Activated naive CD4-positive, alpha-beta T cell treated with anti-CD3 and anti-CD28 coated beads for 36 hours (primary cell): ENCODE measurements at regions not wholly inside any gene's neighbourhood (a gene's known extent, or its start where the extent isn't known, plus 50 kb on each side); places are given as distances from the start of the nearest gene placed in this dataset.
A peak's percentile ranks its signal among the peaks of the same experiment; 100 is the strongest.

ENCODE experiments used
- CTCF ChIA-PET: fragments of 350-600 bp; sonication (Branson Sonifier 250); formaldehyde crosslinking; loops from one replicate; lab custom pipeline; 2021; ENCODE audit warnings: antibody characterized with exemption; lab: Charles Lee
- DNase-seq: peaks from one replicate; pipeline ENCODE4 v3.0.0-alpha.2; 2020
- H3K27ac Mint-ChIP-seq: one replicate; pipeline ENCODE4 v1.8.0; 2021; ENCODE audit warnings: mild to moderate bottlenecking, mixed read lengths
- H3K27me3 Mint-ChIP-seq: one replicate; pipeline ENCODE4 v1.8.0; 2021; ENCODE audit warnings: low read depth, mixed read lengths
- H3K36me3 Mint-ChIP-seq: one replicate; pipeline ENCODE4 v1.8.0; 2021; ENCODE audit warnings: low read depth, mixed read lengths
- H3K4me1 Mint-ChIP-seq: one replicate; pipeline ENCODE4 v1.8.0; 2021; ENCODE audit warnings: low read depth, mixed read lengths
- H3K4me3 Mint-ChIP-seq: one replicate; pipeline ENCODE4 v1.8.0; 2021; ENCODE audit warnings: mild to moderate bottlenecking, moderate library complexity, mixed read lengths
- H3K9me3 Mint-ChIP-seq: one replicate; pipeline ENCODE4 v1.8.0; 2021; ENCODE audit warnings: mixed read lengths
- intact Hi-C: fragments of 100-400 bp; cut with micrococcal nuclease; formaldehyde crosslinking; loops from one replicate; pipeline ENCODE4 v1.15.1; 2023

GRCh38 chr1:4404854-4405590 lies 249.4 kb upstream of the AJAP1 start:
- no peak for DNase-seq
- intact Hi-C loops: no loop called here
- H3K27me3 Mint-ChIP-seq: no peaks in the 10 kb centered on the region

GRCh38 chr1:4407851-4408250 lies 246.6 kb upstream of the AJAP1 start:
- Mint-ChIP-seq H3K36me3 (no peaks in the 10 kb centered on the region), H3K4me3 (no peak overlapping the region), H3K27me3 (no peaks in the 10 kb centered on the region), H3K9me3 (no peaks in the 10 kb centered on the region), H3K4me1 (no peaks in the 10 kb centered on the region), H3K27ac (no peak overlapping the region)
- intact Hi-C loops: no loop called here
- CTCF ChIA-PET: no interaction called here
- DNase-seq: no peak

More at GRCh38 chr1:4404854-4405590, 249.4 kb upstream of the AJAP1 start:
- CTCF ChIA-PET: no interaction called here
- Mint-ChIP-seq H3K4me3 (no peak overlapping the region), H3K36me3 (no peaks in the 10 kb centered on the region), H3K4me1 (no peaks in the 10 kb centered on the region), H3K27ac (no peak overlapping the region), H3K9me3 (no peaks in the 10 kb centered on the region)

GRCh38 chr1:4408380-4408779 lies 246.0 kb upstream of the AJAP1 start:
- Mint-ChIP-seq H3K27me3 (no peaks in the 10 kb centered on the region), H3K4me3 (no peak overlapping the region), H3K9me3 (no peaks in the 10 kb centered on the region), H3K27ac (no peak overlapping the region), H3K4me1 (no peaks in the 10 kb centered on the region), H3K36me3 (no peaks in the 10 kb centered on the region)
- CTCF ChIA-PET: no interaction called here
- intact Hi-C loops: no loop called here
- no peak for DNase-seq

- intact Hi-C loops: no loop called here
- Mint-ChIP-seq H3K27me3 (peaks cover 4% of the 10 kb centered on the region), H3K9me3 (peaks cover 5% of the 10 kb centered on the region), H3K36me3 (no peaks in the 10 kb centered on the region), H3K4me3 (no peak overlapping the region), H3K4me1 (no peaks in the 10 kb centered on the region), H3K27ac (no peak overlapping the region)
- DNase-seq: no peak
- CTCF ChIA-PET: no interaction called here
Measured at GRCh38 chr1:4411862-4412261, 242.5 kb upstream of the AJAP1 start.

- no peak overlapping the region for H3K27ac Mint-ChIP-seq
- peaks cover 11% of the 10 kb centered on the region for H3K9me3 Mint-ChIP-seq
- no peaks in the 10 kb centered on the region for H3K36me3 Mint-ChIP-seq
- CTCF ChIA-PET: no interaction called here
- DNase-seq: no peak
- H3K4me1 Mint-ChIP-seq: no peaks in the 10 kb centered on the region
- intact Hi-C loops: no loop called here
- no peak overlapping the region for H3K4me3 Mint-ChIP-seq
- peaks cover 20% of the 10 kb centered on the region for H3K27me3 Mint-ChIP-seq
Measured at GRCh38 chr1:4415476-4415875, 238.9 kb upstream of the AJAP1 start.

- no peaks in the 10 kb centered on the region for H3K4me1 Mint-ChIP-seq
- H3K4me3 Mint-ChIP-seq: no peak overlapping the region
- no peaks in the 10 kb centered on the region for H3K36me3 Mint-ChIP-seq
- DNase-seq: no peak
- intact Hi-C loops: no loop called here
- CTCF ChIA-PET: no interaction called here
- no peak overlapping the region for H3K27ac Mint-ChIP-seq
- peaks cover 22% of the 10 kb centered on the region for H3K27me3 Mint-ChIP-seq
- H3K9me3 Mint-ChIP-seq: peaks cover 11% of the 10 kb centered on the region
Measured at GRCh38 chr1:4416189-4416588, 238.2 kb upstream of the AJAP1 start.

GRCh38 chr1:4418021-4418420 lies 236.4 kb upstream of the AJAP1 start:
- H3K27me3 Mint-ChIP-seq: peaks cover 28% of the 10 kb centered on the region
- no peak for DNase-seq
- no peaks in the 10 kb centered on the region for H3K36me3 Mint-ChIP-seq
- H3K4me3 Mint-ChIP-seq: no peak overlapping the region
- CTCF ChIA-PET: no interaction called here
- H3K9me3 Mint-ChIP-seq: peaks cover 11% of the 10 kb centered on the region
- intact Hi-C loops: no loop called here
- H3K27ac Mint-ChIP-seq: no peak overlapping the region
- no peaks in the 10 kb centered on the region for H3K4me1 Mint-ChIP-seq

GRCh38 chr1:4421986-4422385 lies 232.4 kb upstream of the AJAP1 start:
- no peak for DNase-seq
- no peaks in the 10 kb centered on the region for H3K4me1 Mint-ChIP-seq
- intact Hi-C loops: no loop called here
- peaks cover 26% of the 10 kb centered on the region for H3K27me3 Mint-ChIP-seq
- no peak overlapping the region for H3K27ac Mint-ChIP-seq
- no peaks in the 10 kb centered on the region for H3K36me3 Mint-ChIP-seq
- no peak overlapping the region for H3K4me3 Mint-ChIP-seq
- H3K9me3 Mint-ChIP-seq: peaks cover 6% of the 10 kb centered on the region
- CTCF ChIA-PET: no interaction called here

GRCh38 chr1:4422504-4423289 lies 231.7 kb upstream of the AJAP1 start:
- no peaks in the 10 kb centered on the region for H3K4me1 Mint-ChIP-seq
- peaks cover 23% of the 10 kb centered on the region for H3K27me3 Mint-ChIP-seq
- H3K9me3 Mint-ChIP-seq: peaks cover 6% of the 10 kb centered on the region
- intact Hi-C loops: no loop called here
- no peak for DNase-seq
- no peak overlapping the region for H3K4me3 Mint-ChIP-seq
- no peak overlapping the region for H3K27ac Mint-ChIP-seq
- H3K36me3 Mint-ChIP-seq: no peaks in the 10 kb centered on the region
- CTCF ChIA-PET: no interaction called here

GRCh38 chr1:4424254-4424653 lies 230.2 kb upstream of the AJAP1 start:
- CTCF ChIA-PET: no interaction called here
- intact Hi-C loops: no loop called here
- H3K4me1 Mint-ChIP-seq: no peaks in the 10 kb centered on the region
- H3K36me3 Mint-ChIP-seq: no peaks in the 10 kb centered on the region
- no peak for DNase-seq
- peaks cover 6% of the 10 kb centered on the region for H3K9me3 Mint-ChIP-seq
- peaks cover 15% of the 10 kb centered on the region for H3K27me3 Mint-ChIP-seq
- no peak overlapping the region for H3K4me3 Mint-ChIP-seq
- H3K27ac Mint-ChIP-seq: no peak overlapping the region

- no peaks in the 10 kb centered on the region for H3K36me3 Mint-ChIP-seq
- CTCF ChIA-PET: no interaction called here
- peaks cover 3% of the 10 kb centered on the region for H3K9me3 Mint-ChIP-seq
- intact Hi-C loops: no loop called here
- peaks cover 12% of the 10 kb centered on the region for H3K27me3 Mint-ChIP-seq
- no peak overlapping the region for H3K4me3 Mint-ChIP-seq
- H3K27ac Mint-ChIP-seq: no peak overlapping the region
- no peaks in the 10 kb centered on the region for H3K4me1 Mint-ChIP-seq
- DNase-seq: no peak
Measured at GRCh38 chr1:4424766-4425165, 229.6 kb upstream of the AJAP1 start.

- peak; percentile 7 for DNase-seq
- no peaks in the 10 kb centered on the region for H3K4me1 Mint-ChIP-seq
- intact Hi-C loops: no loop called here
- H3K27me3 Mint-ChIP-seq: peaks cover 11% of the 10 kb centered on the region
- no peaks in the 10 kb centered on the region for H3K9me3 Mint-ChIP-seq
- H3K36me3 Mint-ChIP-seq: no peaks in the 10 kb centered on the region
- no peak overlapping the region for H3K4me3 Mint-ChIP-seq
- H3K27ac Mint-ChIP-seq: no peak overlapping the region
- CTCF ChIA-PET: no interaction called here
Measured at GRCh38 chr1:4425892-4426291, 228.5 kb upstream of the AJAP1 start.

- DNase-seq: no peak
- no peaks in the 10 kb centered on the region for H3K4me1 Mint-ChIP-seq
- H3K36me3 Mint-ChIP-seq: no peaks in the 10 kb centered on the region
- H3K9me3 Mint-ChIP-seq: no peaks in the 10 kb centered on the region
- H3K27me3 Mint-ChIP-seq: no peaks in the 10 kb centered on the region
- CTCF ChIA-PET: no interaction called here
- no peak overlapping the region for H3K27ac Mint-ChIP-seq
- intact Hi-C loops: no loop called here
- H3K4me3 Mint-ChIP-seq: no peak overlapping the region
Measured at GRCh38 chr1:4428711-4429110, 225.7 kb upstream of the AJAP1 start.
